K562 (cell line): ENCODE measurements at regions not wholly inside any gene's neighbourhood (a gene's known extent, or its start where the extent isn't known, plus 50 kb on each side); places are given as distances from the start of the nearest gene placed in this dataset.

Experiments
- ATAC-seq: fragments of 200-7000 bp; cut with Tn5 transposase; 3 replicates; pipeline ENCODE4 v1.9.1; 2020; ENCODE audit warnings: moderate library complexity
- BruUV-seq: library from RNA; stranded (reverse); fragments of 400-500 nt; replicated peaks from 2 replicates; lab custom pipeline; 2021; lab: Mats Ljungman, UMichigan
- CTCF ChIA-PET: fragments of 300-600 bp; formaldehyde crosslinking; extraction: SDS; loops from one replicate; lab custom pipeline; 2021; ENCODE audit warnings: low intra/inter-chr PET ratio; lab: Yijun Ruan, JAX
- POLR2A ChIA-PET: fragments of 300-600, 350-650 bp; sonication (Branson Sonifier 250); formaldehyde crosslinking; extraction: SDS; loops from one replicate; lab custom pipeline; 2021; ENCODE audit warnings: antibody characterized with exemption, inconsistent platforms; lab: Yijun Ruan, JAX
- DNase-seq, 4 experiments: peaks; one replicate each; pipeline versions ENCODE4 v3.0.0 to v3.0.0-alpha.2; 2011 to 2018; ENCODE audit warnings: low spot score in 3 of 4, mixed read lengths in 3 of 4; ENCODE audit errors: extremely low read depth in 1 of 4
- FAIRE-seq: peaks from 2 replicates; lab custom pipeline; 2011; peaks lifted over from hg19 to GRCh38; lab: Jason Lieb, UNC
- H2AFZ ChIP-seq: 2 replicates; pipeline ENCODE4 v1.6.0; 2011; ENCODE audit warnings: low read depth, low read length, control low read depth, inconsistent platforms
- H3K27ac ChIP-seq: fragments of 200-600 bp; 3 replicates; pipeline ENCODE4 v1.8.0; 2011; ENCODE audit warnings: low read depth, mild to moderate bottlenecking, control low read depth, inconsistent platforms, low read length, moderate library complexity, mixed read lengths; ENCODE audit errors: extremely low read depth
- H3K27me3 ChIP-seq, 2 experiments: fragments of 300-600 bp in 1 of 2; 2 replicates in 1 of 2; 3 replicates in 1 of 2; pipeline versions ENCODE4 v1.6.0 to v1.8.0; 2011; ENCODE audit warnings: inconsistent platforms in 2 of 2, low read length in 2 of 2, mild to moderate bottlenecking in 1 of 2, mixed read lengths in 1 of 2, moderate library complexity in 1 of 2; ENCODE audit not compliant: control insufficient read depth in 2 of 2, insufficient read depth in 2 of 2
- H3K36me3 ChIP-seq: fragments of 300-600 bp; 3 replicates; pipeline ENCODE4 v1.8.0; 2011; ENCODE audit warnings: mild to moderate bottlenecking, low read length, inconsistent platforms; ENCODE audit not compliant: control insufficient read depth, insufficient read depth
- H3K4me1 ChIP-seq, 2 experiments: fragments of 200-600 bp in 1 of 2; replicated peaks in 1 of 2; 2 replicates in 1 of 2; 3 replicates in 1 of 2; pipeline versions ENCODE4 v1.5.1 to v1.8.0; 2011; ENCODE audit warnings: inconsistent platforms in 2 of 2, low read length in 2 of 2, mild to moderate bottlenecking in 1 of 2, mixed read lengths in 1 of 2, moderate library complexity in 1 of 2; ENCODE audit not compliant: control insufficient read depth in 2 of 2, insufficient read depth in 2 of 2
- H3K4me2 ChIP-seq: 2 replicates; pipeline ENCODE4 v1.6.1; 2011; ENCODE audit warnings: low read length, control low read depth, inconsistent platforms, mixed read lengths; ENCODE audit not compliant: insufficient read depth
- H3K4me3 ChIP-seq: fragments of 200-600 bp; sonication (generic), shearing (Covaris generic); 2 replicates; pipeline ENCODE4 v1.5.1; 2016; ENCODE audit warnings: control low read depth, inconsistent platforms
- H3K79me2 ChIP-seq: fragments of 200-600 bp; 3 replicates; pipeline ENCODE4 v1.8.0; 2011; ENCODE audit warnings: low read length, inconsistent platforms; ENCODE audit not compliant: control insufficient read depth, insufficient read depth
- H3K9ac ChIP-seq, 2 experiments: 2 replicates each; pipeline versions ENCODE4 v1.6.0 to v1.6.1; 2011; ENCODE audit warnings: low read depth in 2 of 2, low read length in 2 of 2, control low read depth in 1 of 2, inconsistent platforms in 1 of 2, mild to moderate bottlenecking in 1 of 2, mixed read lengths in 1 of 2; ENCODE audit not compliant: insufficient read depth in 1 of 2
- H3K9me1 ChIP-seq: one replicate; pipeline ENCODE4 v1.6.0; 2011; ENCODE audit warnings: inconsistent platforms, mild to moderate bottlenecking, low read length, moderate library complexity; ENCODE audit not compliant: control insufficient read depth, insufficient read depth
- H3K9me3 ChIP-seq: replicated peaks from 2 replicates; pipeline ENCODE4 v1.5.1; 2011; ENCODE audit warnings: low read depth, low read length, inconsistent platforms; ENCODE audit not compliant: control insufficient read depth, insufficient read depth
- H4K20me1 ChIP-seq: replicated peaks from 2 replicates; pipeline ENCODE4 v1.6.1; 2011; ENCODE audit warnings: low read length, inconsistent platforms, mixed read lengths; ENCODE audit not compliant: control insufficient read depth, insufficient read depth
- COPS2 ChIP-seq: fragments of 450-650 bp; conservative IDR thresholded peaks from 2 replicates; pipeline ENCODE4 v1.6.1; 2016; ENCODE audit warnings: mild to moderate bottlenecking, moderate library complexity
- DPF2 ChIP-seq: fragments of 450-650 bp; IDR thresholded peaks from 2 replicates; pipeline ENCODE4 v1.6.1; 2016
- NCOA2 ChIP-seq, 2 experiments: fragments of 450-650 bp; IDR thresholded peaks; 2 replicates each; pipeline ENCODE4 v1.6.1; 2018; ENCODE audit warnings: mild to moderate bottlenecking in 2 of 2, moderate library complexity in 1 of 2; ENCODE audit not compliant: partially characterized antibody in 2 of 2
- PBX2 ChIP-seq, 2 experiments: IDR thresholded peaks in 1 of 2; conservative IDR thresholded peaks in 1 of 2; 2 replicates each; pipeline ENCODE4 v1.6.1; 2016; ENCODE audit warnings: low read depth in 2 of 2, mild to moderate bottlenecking in 1 of 2, missing compliant biosample characterization in 1 of 2, missing genetic modification characterization in 1 of 2, moderate library complexity in 1 of 2
- RBM17 ChIP-seq: fragments of 200-400 bp; formaldehyde crosslinking; IDR thresholded peaks from 2 replicates; pipeline ENCODE4 v1.6.1; 2017; ENCODE audit warnings: low read depth, mild to moderate bottlenecking, low read length, borderline replicate concordance
- SAP30 ChIP-seq: fragments of 200-600 bp; sonication (generic); IDR thresholded peaks from 2 replicates; pipeline ENCODE4 v1.6.1; 2012; ENCODE audit warnings: borderline replicate concordance, low read depth, mild to moderate bottlenecking, moderate library complexity, low read length, control low read depth, inconsistent platforms; ENCODE audit not compliant: insufficient read depth, poor library complexity, severe bottlenecking
- TRIM25 ChIP-seq: fragments of 450-650 bp; IDR thresholded peaks from 2 replicates; pipeline ENCODE4 v1.7.0; 2016; ENCODE audit warnings: borderline replicate concordance
- ZNF174 ChIP-seq: fragments of 250-450 bp; sonication (Bioruptor Pico); IDR thresholded peaks from 2 replicates; pipeline ENCODE4 v1.4.0; 2020; ENCODE audit warnings: mild to moderate bottlenecking
- ZNF780A ChIP-seq: fragments of 250-450 bp; sonication (Bioruptor Pico); IDR thresholded peaks from 2 replicates; pipeline ENCODE4 v1.5.0; 2021; ENCODE audit warnings: mild to moderate bottlenecking
- WGBS: fragments of 100-300 bp; shearing (Covaris generic); methylation state at CpG from one replicate; pipeline ENCODE4 v1.1.6; 2016; ENCODE audit warnings: low coverage, mixed read lengths; ENCODE audit not compliant: insufficient coverage; ENCODE audit errors: missing lambda C conversion rate; 5-methylcytosine and 5-hydroxymethylcytosine counted together
- in situ Hi-C: fragments of 300-500 bp; cut with MboI; formaldehyde crosslinking; loops from 4 replicates; pipeline ENCODE4 v1.15.0; 2018; ENCODE audit warnings: inconsistent platforms, mixed read lengths
- intact Hi-C: fragments of 100-400 bp; cut with micrococcal nuclease; formaldehyde crosslinking; loops from 2 replicates; pipeline ENCODE4 v1.14.2; 2022

GRCh38 chr19:28963486-28964250 lies 249.3 kb downstream of the UQCRFS1 start (continued):
- TF ChIP-seq DPF2 (no peak), RBM17 (no peak), TRIM25 (no peak), NCOA2 (IDR thresholded peaks at IDR 0.05; ENCODE audit: partially characterized antibody in 2 of 2) (no peak)

- no peak for DNase-seq
- intact Hi-C loops (no loop called here), in situ Hi-C loops (no loop called here)
- no peak overlapping the region for H3K4me3 ChIP-seq
- no peak overlapping the region for H3K9ac ChIP-seq
- no peak for TF ChIP-seq ZNF174
- no peak for TF ChIP-seq ZNF780A (CRISPR knock-in tag)
- TF ChIP-seq PBX2 (CRISPR knock-in tag; IDR thresholded peaks at IDR 0.05; ENCODE audit: low read depth): no peak
- no peak for TF ChIP-seq PBX2 (tag; conservative IDR thresholded peaks at IDR 0.05; ENCODE audit: low read depth)
- no peak for TF ChIP-seq SAP30
- TF ChIP-seq COPS2: no peak
- 0% methylated on average over 1 of the region's 1 CpG for WGBS
- no peaks in the 10 kb centered on the region for H3K9me3 ChIP-seq
- H2AFZ ChIP-seq: no peak overlapping the region
- CTCF ChIA-PET: interaction anchor here (0.6 kb wide), 1 partner anchor 197 kb away, joined by 5 read pairs; no protein-coding TSS in a partner anchor
- H4K20me1 ChIP-seq: no peaks in the 10 kb centered on the region
- no peak overlapping the region for H3K27ac ChIP-seq
- BruUV-seq: no TSS peak
- FAIRE-seq: no peak
- no peaks in the 10 kb centered on the region for H3K79me2 ChIP-seq
- H3K4me2 ChIP-seq: no peak overlapping the region
- POLR2A ChIA-PET: no interaction called here
- no peaks in the 10 kb centered on the region for H3K27me3 ChIP-seq
- no peaks in the 10 kb centered on the region for H3K4me1 ChIP-seq
- H3K9me1 ChIP-seq: no peaks in the 10 kb centered on the region
- no peaks in the 10 kb centered on the region for H3K36me3 ChIP-seq
- ATAC-seq: no peak
These were observed 251.0 kb downstream of the UQCRFS1 start for GRCh38 chr19:28961772-28962500.
